ENCODE measurements at regions not wholly inside any gene's neighbourhood (a gene's known extent, or its start where the extent isn't known, plus 50 kb on each side); places are given as distances from the start of the nearest gene placed in this dataset.

DNA sequence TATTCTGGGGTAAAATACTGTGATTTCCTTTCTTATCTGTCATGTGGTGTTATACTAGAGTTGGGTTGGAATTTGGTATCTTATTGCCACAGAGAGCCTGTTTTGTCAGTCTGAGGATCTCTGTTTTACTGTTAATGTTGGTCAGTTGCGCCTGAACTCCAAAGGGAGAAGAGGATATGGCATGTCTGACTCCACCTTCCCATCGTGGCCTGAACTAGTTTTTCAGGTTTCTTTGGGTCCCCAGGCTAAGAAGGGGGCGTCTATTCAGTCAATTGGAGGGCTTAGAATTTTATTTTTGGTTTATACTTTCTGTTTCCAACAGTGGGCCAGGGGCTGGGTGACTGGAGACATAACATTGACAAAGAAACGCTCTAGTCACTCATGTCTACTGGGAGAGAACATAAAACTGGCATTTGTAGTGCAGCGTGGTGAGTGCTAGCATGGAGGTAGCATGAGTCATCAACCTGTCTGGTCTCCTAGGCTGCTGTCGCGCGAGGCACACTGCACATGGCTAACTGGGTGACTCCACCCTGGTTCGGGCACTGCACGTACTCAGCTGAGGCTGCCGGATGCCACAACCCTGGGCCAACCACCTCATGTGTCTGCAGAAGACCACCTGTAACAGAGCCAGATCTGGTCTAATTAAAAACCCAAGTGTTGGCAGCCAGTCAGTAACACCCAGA, 120.1 kb upstream of the OR9Q1 start:
- TF ChIP-seq EZH2 (IDR thresholded peaks at IDR 0.05; ENCODE audit: borderline replicate concordance, low read depth, low read length, severe bottlenecking) (no peak), POLR2A (IDR thresholded peaks at IDR 0.05; ENCODE audit: low read depth, low read length) (no peak), CTCF (IDR thresholded peaks at IDR 0.05; ENCODE audit: extremely low read depth in 1 of 2, insufficient read depth in 1 of 2, low read depth in 1 of 2, low read length in 2 of 2) (no peak), POLR2AphosphoS5 (IDR thresholded peaks at IDR 0.05; ENCODE audit: insufficient read depth, low read depth, low read length) (no peak), MYC (IDR thresholded peaks at IDR 0.05; ENCODE audit: low read depth, low read length) (no peak), GATA2 (IDR thresholded peaks at IDR 0.05; ENCODE audit: insufficient read depth, insufficient read length, low read depth, low read length) (no peak), JUN (IDR thresholded peaks at IDR 0.05; ENCODE audit: borderline replicate concordance, insufficient read depth, insufficient read length, low read depth) (no peak)
